HEK293T (cell line): ENCODE measurements at regions not wholly inside any gene's neighbourhood (a gene's known extent, or its start where the extent isn't known, plus 50 kb on each side); places are given as distances from the start of the nearest gene placed in this dataset.

Experiments
- FOXK2 ChIP-seq: fragments of 450-650 bp; IDR thresholded peaks from 2 replicates; pipeline ENCODE4 v1.6.1; 2016; ENCODE audit warnings: mild to moderate bottlenecking
- PKNOX1 ChIP-seq: fragments of 450-650 bp; IDR thresholded peaks from 2 replicates; pipeline ENCODE4 v1.6.1; 2016

- TF ChIP-seq FOXK2 (no peak), PKNOX1 (no peak)
Measured at GRCh38 chr7:124085179-124085578, 52.3 kb upstream of the TMEM229A start.
